ENCODE measurements at regions not wholly inside any gene's neighbourhood (a gene's known extent, or its start where the extent isn't known, plus 50 kb on each side); places are given as distances from the start of the nearest gene placed in this dataset.

DNA sequence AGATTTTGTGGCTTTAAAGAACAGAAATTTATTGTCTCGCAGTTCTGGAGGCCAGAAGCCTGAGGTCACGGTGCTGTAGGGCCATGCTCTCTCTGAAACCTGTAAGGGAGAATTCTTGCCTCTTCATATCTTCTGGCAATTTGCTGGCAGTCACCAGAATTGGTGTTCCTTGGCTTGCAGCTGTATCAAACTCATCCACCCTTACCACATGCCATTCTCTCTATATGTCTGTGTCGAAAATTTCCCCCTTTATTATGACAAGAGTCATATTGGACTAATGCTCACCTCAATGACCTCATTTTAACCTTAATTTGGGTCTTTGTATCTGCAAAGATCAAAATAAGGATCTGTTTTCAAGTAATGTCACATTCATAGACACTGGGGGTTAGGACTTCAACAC lies 266.7 kb downstream of the IL20RB start:
- ChIA-PET CTCF (no interaction called here), POLR2A (no interaction called here)
- Mint-ChIP-seq H3K27ac (no peak overlapping the region), H3K4me1 (no peaks in the 10 kb centered on the region), H3K4me3 (no peak overlapping the region), H3K9me3 (peaks cover 5% of the 10 kb centered on the region), H3K27me3 (ENCODE audit: low read depth) (no peaks in the 10 kb centered on the region; the same call in 1 of the 2 replicates), H3K36me3 (no peaks in the 10 kb centered on the region)
- DNase-seq (ENCODE audit: low spot score), result no peak
- TF ChIP-seq IRF1 (CRISPR knock-in tag; IDR thresholded peaks at IDR 0.05), result no peak
- TF ChIP-seq ZNF423 (CRISPR knock-in tag; IDR thresholded peaks at IDR 0.05), result no peak
- no peak for TF ChIP-seq NR3C1 (CRISPR knock-in tag; conservative IDR thresholded peaks at IDR 0.05; ENCODE audit: low read depth)
- no peak for TF ChIP-seq NR2C2 (CRISPR knock-in tag; IDR thresholded peaks at IDR 0.05)
- TF ChIP-seq EMX1 (CRISPR knock-in tag; IDR thresholded peaks at IDR 0.05), result no peak
- TF ChIP-seq, protein P1, sequence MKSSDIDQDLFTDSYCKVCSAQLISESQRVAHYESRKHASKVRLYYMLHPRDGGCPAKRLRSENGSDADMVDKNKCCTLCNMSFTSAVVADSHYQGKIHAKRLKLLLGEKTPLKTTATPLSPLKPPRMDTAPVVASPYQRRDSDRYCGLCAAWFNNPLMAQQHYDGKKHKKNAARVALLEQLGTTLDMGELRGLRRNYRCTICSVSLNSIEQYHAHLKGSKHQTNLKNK (CRISPR knock-in tag; IDR thresholded peaks at IDR 0.05), result no peak
- TF ChIP-seq, protein P2, sequence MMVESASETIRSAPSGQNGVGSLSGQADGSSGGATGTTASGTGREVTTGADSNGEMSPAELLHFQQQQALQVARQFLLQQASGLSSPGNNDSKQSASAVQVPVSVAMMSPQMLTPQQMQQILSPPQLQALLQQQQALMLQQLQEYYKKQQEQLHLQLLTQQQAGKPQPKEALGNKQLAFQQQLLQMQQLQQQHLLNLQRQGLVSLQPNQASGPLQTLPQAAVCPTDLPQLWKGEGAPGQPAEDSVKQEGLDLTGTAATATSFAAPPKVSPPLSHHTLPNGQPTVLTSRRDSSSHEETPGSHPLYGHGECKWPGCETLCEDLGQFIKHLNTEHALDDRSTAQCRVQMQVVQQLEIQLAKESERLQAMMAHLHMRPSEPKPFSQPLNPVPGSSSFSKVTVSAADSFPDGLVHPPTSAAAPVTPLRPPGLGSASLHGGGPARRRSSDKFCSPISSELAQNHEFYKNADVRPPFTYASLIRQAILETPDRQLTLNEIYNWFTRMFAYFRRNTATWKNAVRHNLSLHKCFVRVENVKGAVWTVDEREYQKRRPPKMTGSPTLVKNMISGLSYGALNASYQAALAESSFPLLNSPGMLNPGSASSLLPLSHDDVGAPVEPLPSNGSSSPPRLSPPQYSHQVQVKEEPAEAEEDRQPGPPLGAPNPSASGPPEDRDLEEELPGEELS (CRISPR knock-in tag; IDR thresholded peaks at IDR 0.05), result no peak
- TF ChIP-seq, protein P3, sequence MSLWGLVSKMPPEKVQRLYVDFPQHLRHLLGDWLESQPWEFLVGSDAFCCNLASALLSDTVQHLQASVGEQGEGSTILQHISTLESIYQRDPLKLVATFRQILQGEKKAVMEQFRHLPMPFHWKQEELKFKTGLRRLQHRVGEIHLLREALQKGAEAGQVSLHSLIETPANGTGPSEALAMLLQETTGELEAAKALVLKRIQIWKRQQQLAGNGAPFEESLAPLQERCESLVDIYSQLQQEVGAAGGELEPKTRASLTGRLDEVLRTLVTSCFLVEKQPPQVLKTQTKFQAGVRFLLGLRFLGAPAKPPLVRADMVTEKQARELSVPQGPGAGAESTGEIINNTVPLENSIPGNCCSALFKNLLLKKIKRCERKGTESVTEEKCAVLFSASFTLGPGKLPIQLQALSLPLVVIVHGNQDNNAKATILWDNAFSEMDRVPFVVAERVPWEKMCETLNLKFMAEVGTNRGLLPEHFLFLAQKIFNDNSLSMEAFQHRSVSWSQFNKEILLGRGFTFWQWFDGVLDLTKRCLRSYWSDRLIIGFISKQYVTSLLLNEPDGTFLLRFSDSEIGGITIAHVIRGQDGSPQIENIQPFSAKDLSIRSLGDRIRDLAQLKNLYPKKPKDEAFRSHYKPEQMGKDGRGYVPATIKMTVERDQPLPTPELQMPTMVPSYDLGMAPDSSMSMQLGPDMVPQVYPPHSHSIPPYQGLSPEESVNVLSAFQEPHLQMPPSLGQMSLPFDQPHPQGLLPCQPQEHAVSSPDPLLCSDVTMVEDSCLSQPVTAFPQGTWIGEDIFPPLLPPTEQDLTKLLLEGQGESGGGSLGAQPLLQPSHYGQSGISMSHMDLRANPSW (CRISPR knock-in tag; conservative IDR thresholded peaks at IDR 0.05; ENCODE audit: low read depth), result no peak
- ATAC-seq, result no peak

GRCh38 chr3:137242836-137243400 lies 285.1 kb downstream of the IL20RB start:
- no peak overlapping the region for H3K4me3 Mint-ChIP-seq
- H3K36me3 Mint-ChIP-seq, result no peaks in the 10 kb centered on the region
- peaks cover 4% of the 10 kb centered on the region; the same call in 1 of the 2 replicates for H3K9me3 Mint-ChIP-seq
- peaks cover 6% of the 10 kb centered on the region; the same call in 1 of the 2 replicates for H3K4me1 Mint-ChIP-seq
- H3K27me3 Mint-ChIP-seq (ENCODE audit: low read depth), result no peaks in the 10 kb centered on the region
- ChIA-PET CTCF (interaction anchor here (1.4 kb wide), 1 partner anchor 62 kb away, joined by 3 read pairs; no protein-coding TSS in a partner anchor), POLR2A (no interaction called here)
- no peak overlapping the region for H3K27ac Mint-ChIP-seq
- no peak for DNase-seq (ENCODE audit: low spot score)
- no peak for ATAC-seq
- TF ChIP-seq, protein P4, sequence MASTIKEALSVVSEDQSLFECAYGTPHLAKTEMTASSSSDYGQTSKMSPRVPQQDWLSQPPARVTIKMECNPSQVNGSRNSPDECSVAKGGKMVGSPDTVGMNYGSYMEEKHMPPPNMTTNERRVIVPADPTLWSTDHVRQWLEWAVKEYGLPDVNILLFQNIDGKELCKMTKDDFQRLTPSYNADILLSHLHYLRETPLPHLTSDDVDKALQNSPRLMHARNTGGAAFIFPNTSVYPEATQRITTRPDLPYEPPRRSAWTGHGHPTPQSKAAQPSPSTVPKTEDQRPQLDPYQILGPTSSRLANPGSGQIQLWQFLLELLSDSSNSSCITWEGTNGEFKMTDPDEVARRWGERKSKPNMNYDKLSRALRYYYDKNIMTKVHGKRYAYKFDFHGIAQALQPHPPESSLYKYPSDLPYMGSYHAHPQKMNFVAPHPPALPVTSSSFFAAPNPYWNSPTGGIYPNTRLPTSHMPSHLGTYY (CRISPR knock-in tag; IDR thresholded peaks at IDR 0.05), result no peak
- TF ChIP-seq SP1 (CRISPR knock-in tag; conservative IDR thresholded peaks at IDR 0.05) (no peak), SOX15 (CRISPR knock-in tag; IDR thresholded peaks at IDR 0.05) (no peak), HMGA2 (CRISPR knock-in tag; IDR thresholded peaks at IDR 0.05) (no peak), NFE2L1 (CRISPR knock-in tag; IDR thresholded peaks at IDR 0.05) (no peak), RORB (CRISPR knock-in tag; IDR thresholded peaks at IDR 0.05) (no peak)
- TF ChIP-seq, protein P5, sequence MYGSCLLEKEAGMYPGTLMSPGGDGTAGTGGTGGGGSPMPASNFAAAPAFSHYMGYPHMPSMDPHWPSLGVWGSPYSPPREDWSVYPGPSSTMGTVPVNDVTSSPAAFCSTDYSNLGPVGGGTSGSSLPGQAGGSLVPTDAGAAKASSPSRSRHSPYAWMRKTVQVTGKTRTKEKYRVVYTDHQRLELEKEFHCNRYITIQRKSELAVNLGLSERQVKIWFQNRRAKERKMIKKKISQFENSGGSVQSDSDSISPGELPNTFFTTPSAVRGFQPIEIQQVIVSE (CRISPR knock-in tag; IDR thresholded peaks at IDR 0.05; ENCODE audit: borderline replicate concordance), result no peak

DNA sequence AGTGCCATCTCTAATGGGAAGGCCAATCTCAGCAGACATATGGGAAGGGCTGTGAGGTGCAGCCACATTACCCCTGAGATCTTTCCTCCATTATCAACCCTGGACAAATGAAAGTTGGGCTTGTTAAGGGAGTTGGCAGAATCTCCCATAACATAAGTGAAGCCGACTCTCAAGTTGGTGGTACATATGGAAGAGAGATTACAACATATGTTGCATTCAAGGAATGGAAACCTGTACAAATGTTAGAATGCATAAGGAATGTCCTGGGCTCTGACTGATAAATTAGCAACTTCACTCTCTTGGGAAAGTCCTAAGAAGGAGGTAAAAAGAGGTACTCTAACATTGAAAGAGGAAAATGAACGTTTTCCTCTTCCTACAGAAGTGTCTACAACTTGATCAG lies 288.7 kb downstream of the IL20RB start:
- no peak for DNase-seq (ENCODE audit: low spot score)
- TF ChIP-seq FOXJ3 (CRISPR knock-in tag; IDR thresholded peaks at IDR 0.05; ENCODE audit: borderline replicate concordance) (no peak), ESRRA (CRISPR knock-in tag; IDR thresholded peaks at IDR 0.05; ENCODE audit: borderline replicate concordance) (no peak), NR1H2 (CRISPR knock-in tag; IDR thresholded peaks at IDR 0.05) (no peak), ZNF121 (CRISPR knock-in tag; IDR thresholded peaks at IDR 0.05) (no peak), IRF2 (CRISPR knock-in tag; IDR thresholded peaks at IDR 0.05; ENCODE audit: borderline replicate concordance, low read depth) (no peak), ATF1 (CRISPR knock-in tag; IDR thresholded peaks at IDR 0.05) (no peak), ZNF423 (CRISPR knock-in tag; IDR thresholded peaks at IDR 0.05) (no peak)
- TF ChIP-seq, protein P6, sequence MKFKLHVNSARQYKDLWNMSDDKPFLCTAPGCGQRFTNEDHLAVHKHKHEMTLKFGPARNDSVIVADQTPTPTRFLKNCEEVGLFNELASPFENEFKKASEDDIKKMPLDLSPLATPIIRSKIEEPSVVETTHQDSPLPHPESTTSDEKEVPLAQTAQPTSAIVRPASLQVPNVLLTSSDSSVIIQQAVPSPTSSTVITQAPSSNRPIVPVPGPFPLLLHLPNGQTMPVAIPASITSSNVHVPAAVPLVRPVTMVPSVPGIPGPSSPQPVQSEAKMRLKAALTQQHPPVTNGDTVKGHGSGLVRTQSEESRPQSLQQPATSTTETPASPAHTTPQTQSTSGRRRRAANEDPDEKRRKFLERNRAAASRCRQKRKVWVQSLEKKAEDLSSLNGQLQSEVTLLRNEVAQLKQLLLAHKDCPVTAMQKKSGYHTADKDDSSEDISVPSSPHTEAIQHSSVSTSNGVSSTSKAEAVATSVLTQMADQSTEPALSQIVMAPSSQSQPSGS (CRISPR knock-in tag; IDR thresholded peaks at IDR 0.05; ENCODE audit: borderline replicate concordance, low read depth), result no peak

More for the DNA sequence above, 288.7 kb downstream of the IL20RB start:
- ATAC-seq, result no peak
- Mint-ChIP-seq H3K27me3 (ENCODE audit: low read depth) (no peaks in the 10 kb centered on the region), H3K4me3 (no peak overlapping the region), H3K36me3 (peaks cover 7% of the 10 kb centered on the region; the same call in 1 of the 2 replicates), H3K27ac (no peak overlapping the region), H3K4me1 (peaks cover 6% of the 10 kb centered on the region; the same call in 1 of the 2 replicates), H3K9me3 (peaks cover 14% of the 10 kb centered on the region)
- ChIA-PET POLR2A (no interaction called here), CTCF (no interaction called here)

Measured in WTC11 (cell line).